Loucy (cell line): ENCODE measurements at regions not wholly inside any gene's neighbourhood (a gene's known extent, or its start where the extent isn't known, plus 50 kb on each side); places are given as distances from the start of the nearest gene placed in this dataset.

Experiments
- H2AFZ ChIP-seq: fragments of 200-600 bp; sonication (generic); 2 replicates; pipeline ENCODE4 v1.6.0; 2016; ENCODE audit warnings: antibody characterized with exemption, mild to moderate bottlenecking, low read length, moderate library complexity
- H3F3A ChIP-seq: fragments of 200-600 bp; 2 replicates; pipeline ENCODE4 v1.6.0; 2016; ENCODE audit warnings: antibody characterized with exemption, low read depth, mild to moderate bottlenecking
- H3K27me3 ChIP-seq: fragments of 200-600 bp; sonication (generic); 2 replicates; pipeline ENCODE4 v1.6.1; 2014; ENCODE audit warnings: low read length, mild to moderate bottlenecking; ENCODE audit not compliant: insufficient read depth, poor library complexity, severe bottlenecking
- H3K36me3 ChIP-seq: fragments of 200-600 bp; sonication (generic); 2 replicates; pipeline ENCODE4 v1.6.1; 2016; ENCODE audit warnings: low read length; ENCODE audit not compliant: insufficient read depth
- H3K4me1 ChIP-seq: fragments of 200-600 bp; sonication (generic); 2 replicates; pipeline ENCODE4 v1.5.1; 2014; ENCODE audit warnings: low read length, mild to moderate bottlenecking; ENCODE audit not compliant: insufficient read depth, poor library complexity, severe bottlenecking
- H3K4me2 ChIP-seq: fragments of 200-600 bp; sonication (generic); 2 replicates; pipeline ENCODE4 v1.6.0; 2014; ENCODE audit warnings: antibody characterized with exemption, low read length, low read depth, mild to moderate bottlenecking; ENCODE audit not compliant: poor library complexity, severe bottlenecking
- H3K4me3 ChIP-seq: fragments of 200-600 bp; sonication (generic); 2 replicates; pipeline ENCODE4 v1.5.1; 2014; ENCODE audit warnings: low read length, mild to moderate bottlenecking, mixed read lengths; ENCODE audit not compliant: poor library complexity, severe bottlenecking
- H3K79me2 ChIP-seq: fragments of 200-600 bp; sonication (generic); 2 replicates; pipeline ENCODE4 v1.6.1; 2014; ENCODE audit warnings: low read length; ENCODE audit not compliant: insufficient read depth
- H3K9ac ChIP-seq: fragments of 200-600 bp; sonication (generic); 2 replicates; pipeline ENCODE4 v1.6.0; 2014; ENCODE audit warnings: mild to moderate bottlenecking, low read depth, low read length, moderate library complexity; ENCODE audit not compliant: poor library complexity, severe bottlenecking
- H3K9me2 ChIP-seq: fragments of 200-600 bp; sonication (generic); replicated peaks from 2 replicates; pipeline ENCODE4 v1.6.1; 2016; ENCODE audit warnings: low read depth, low read length, mixed read lengths
- H3K9me3 ChIP-seq: fragments of 200-600 bp; sonication (generic); 2 replicates; pipeline ENCODE4 v1.6.1; 2014; ENCODE audit warnings: mild to moderate bottlenecking, antibody characterized with exemption, low read length, low read depth; ENCODE audit not compliant: insufficient read depth
- H4K20me1 ChIP-seq: fragments of 200-600 bp; sonication (generic); 2 replicates; pipeline ENCODE4 v1.6.0; 2014; ENCODE audit warnings: antibody characterized with exemption, low read length, mild to moderate bottlenecking; ENCODE audit not compliant: insufficient read depth, poor library complexity, severe bottlenecking
- CTCF ChIP-seq: fragments of 200-600 bp; sonication (generic); conservative IDR thresholded peaks from 2 replicates; pipeline ENCODE4 v1.5.1; 2014; ENCODE audit warnings: mild to moderate bottlenecking, antibody characterized with exemption, low read length
- EZH2phosphoT487 ChIP-seq: fragments of 200-600 bp; IDR thresholded peaks from 2 replicates; pipeline ENCODE4 v1.6.1; 2018; ENCODE audit warnings: antibody characterized with exemption, mild to moderate bottlenecking, moderate library complexity, borderline replicate concordance

GRCh38 chr16:86240716-86241363 lies 269.5 kb upstream of the FOXF1 start:
- no peaks in the 10 kb centered on the region for H4K20me1 ChIP-seq
- no peaks in the 10 kb centered on the region for H3K27me3 ChIP-seq
- H3K9ac ChIP-seq = no peak overlapping the region
- no peaks in the 10 kb centered on the region for H3K9me3 ChIP-seq
- no peaks in the 10 kb centered on the region for H3K79me2 ChIP-seq
- no peak overlapping the region for H2AFZ ChIP-seq
- no peaks in the 10 kb centered on the region for H3K36me3 ChIP-seq
- no peaks in the 10 kb centered on the region for H3F3A ChIP-seq
- no peaks in the 10 kb centered on the region for H3K4me1 ChIP-seq
- no peaks in the 10 kb centered on the region for H3K9me2 ChIP-seq
- no peak for TF ChIP-seq EZH2phosphoT487
- no peak overlapping the region for H3K4me2 ChIP-seq
- no peak overlapping the region for H3K4me3 ChIP-seq

GRCh38 chr16:86241681-86242080 lies 268.6 kb upstream of the FOXF1 start:
- H3K79me2 ChIP-seq = no peaks in the 10 kb centered on the region
- H4K20me1 ChIP-seq = no peaks in the 10 kb centered on the region
- H3K9me2 ChIP-seq = no peaks in the 10 kb centered on the region
- no peaks in the 10 kb centered on the region for H3F3A ChIP-seq
- no peak for TF ChIP-seq EZH2phosphoT487
- no peak for TF ChIP-seq CTCF
- no peaks in the 10 kb centered on the region for H3K36me3 ChIP-seq
- H3K4me3 ChIP-seq = no peak overlapping the region
- no peaks in the 10 kb centered on the region for H3K4me1 ChIP-seq
- no peak overlapping the region for H3K9ac ChIP-seq
- H3K4me2 ChIP-seq = no peak overlapping the region
- H3K9me3 ChIP-seq = no peaks in the 10 kb centered on the region; the same call in 1 of the 2 replicates
- H3K27me3 ChIP-seq = no peaks in the 10 kb centered on the region
- H2AFZ ChIP-seq = no peak overlapping the region

- TF ChIP-seq EZH2phosphoT487 (no peak), CTCF (no peak)
- no peaks in the 10 kb centered on the region for H3K27me3 ChIP-seq
These were observed 267.8 kb upstream of the FOXF1 start for GRCh38 chr16:86242244-86243122.

More at GRCh38 chr16:86242244-86243122, 267.8 kb upstream of the FOXF1 start:
- Histone ChIP-seq H3K4me2 (no peak overlapping the region), H3F3A (no peaks in the 10 kb centered on the region), H3K4me1 (no peaks in the 10 kb centered on the region), H3K79me2 (no peaks in the 10 kb centered on the region), H4K20me1 (no peaks in the 10 kb centered on the region), H3K36me3 (no peaks in the 10 kb centered on the region), H2AFZ (no peak overlapping the region), H3K9ac (no peak overlapping the region), H3K9me2 (no peaks in the 10 kb centered on the region), H3K4me3 (no peak overlapping the region), H3K9me3 (no peaks in the 10 kb centered on the region; the same call in 1 of the 2 replicates)
